ENCODE measurements at regions not wholly inside any gene's neighbourhood (a gene's known extent, or its start where the extent isn't known, plus 50 kb on each side); places are given as distances from the start of the nearest gene placed in this dataset.

- TF ChIP-seq EZH2phosphoT487 (IDR thresholded peaks at IDR 0.05; ENCODE audit: low read length) (no peak), EZH2 (optimal IDR thresholded peaks at IDR 0.05; ENCODE audit: low read depth, low read length) (no peak), CTCF (IDR thresholded peaks at IDR 0.05; ENCODE audit: low read length) (no peak)
- Histone ChIP-seq H3K4me1 (ENCODE audit: low read length) (no peaks in the 10 kb centered on the region), H3K27ac (ENCODE audit: low read length) (no peak overlapping the region), H3K36me3 (replicated peaks; ENCODE audit: insufficient read depth, low read length) (no peaks in the 10 kb centered on the region), H4K20me1 (ENCODE audit: insufficient read depth, low read length) (no peaks in the 10 kb centered on the region), H3K4me2 (ENCODE audit: low read depth, low read length) (no peak overlapping the region), H2AFZ (ENCODE audit: low read length) (no peak overlapping the region), H3K9me2 (replicated peaks; ENCODE audit: insufficient read depth, low read length) (no peaks in the 10 kb centered on the region), H3K9me3 (replicated peaks; ENCODE audit: insufficient read depth, low read length) (no peaks in the 10 kb centered on the region), H3K27me3 (replicated peaks; ENCODE audit: insufficient read depth, low read length) (no peaks in the 10 kb centered on the region), H3K79me2 (ENCODE audit: low read length) (no peaks in the 10 kb centered on the region), H3K4me3 (ENCODE audit: low read length) (no peak overlapping the region), H3F3A (ENCODE audit: insufficient read depth, low read length) (no peaks in the 10 kb centered on the region), H3K9ac (ENCODE audit: low read length) (no peak overlapping the region)
- no peak for DNase-seq
Observed at GRCh38 chr20:41877911-41878310, 259.7 kb upstream of the CHD6 start.

DNA sequence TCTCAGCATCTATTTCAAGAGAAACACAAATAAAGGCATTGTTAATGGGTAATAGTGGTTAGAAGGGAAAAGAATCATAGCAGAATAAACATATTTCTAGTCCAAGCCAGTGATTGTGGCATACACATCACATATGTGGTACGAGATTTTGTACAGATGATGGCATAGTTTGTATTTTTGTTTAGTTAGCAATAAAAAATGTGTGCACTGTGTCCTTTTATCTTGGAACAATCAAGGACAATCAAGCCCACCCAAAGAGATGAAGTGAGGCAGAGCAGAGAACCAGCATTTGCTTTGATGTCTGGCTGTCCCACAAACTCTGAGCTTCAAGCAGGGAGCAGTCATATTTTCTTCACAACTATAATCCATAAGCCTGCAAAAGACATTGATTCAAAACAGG is 256.5 kb upstream of the CHD6 start:
- H3K4me3 ChIP-seq (ENCODE audit: low read length): no peak overlapping the region
- TF ChIP-seq CTCF (IDR thresholded peaks at IDR 0.05; ENCODE audit: low read length) (no peak), EZH2phosphoT487 (IDR thresholded peaks at IDR 0.05; ENCODE audit: low read length) (no peak), EZH2 (optimal IDR thresholded peaks at IDR 0.05; ENCODE audit: low read depth, low read length) (no peak)

DNA sequence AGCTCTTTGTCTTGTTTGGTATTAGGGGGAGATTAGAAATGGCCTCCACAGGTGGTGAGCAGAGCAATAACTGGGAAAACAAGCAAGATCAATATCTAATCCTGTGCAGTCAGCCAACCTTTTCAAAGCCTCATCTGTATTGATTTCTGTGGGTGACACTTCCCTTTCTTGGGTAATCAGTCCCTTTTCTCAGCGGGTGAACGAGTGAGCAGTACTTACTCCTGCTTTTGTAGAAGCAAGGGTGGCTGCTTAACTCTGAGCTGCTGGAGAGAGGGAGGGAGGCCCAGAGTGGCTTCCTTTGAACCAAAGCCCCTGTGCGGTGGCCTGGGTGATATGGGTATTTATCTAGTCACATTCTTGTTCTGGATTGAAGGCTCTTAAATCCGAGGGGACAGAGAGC is 254.8 kb upstream of the CHD6 start:
- Histone ChIP-seq H3K4me3 (ENCODE audit: low read length) (no peak overlapping the region), H2AFZ (ENCODE audit: low read length) (no peak overlapping the region), H3K36me3 (replicated peaks; ENCODE audit: insufficient read depth, low read length) (no peaks in the 10 kb centered on the region), H3K9me3 (replicated peaks; ENCODE audit: insufficient read depth, low read length) (no peaks in the 10 kb centered on the region), H3K9ac (ENCODE audit: low read length) (no peak overlapping the region), H3K79me2 (ENCODE audit: low read length) (no peaks in the 10 kb centered on the region), H3K27ac (ENCODE audit: low read length) (no peak overlapping the region), H3K9me2 (replicated peaks; ENCODE audit: insufficient read depth, low read length) (no peaks in the 10 kb centered on the region), H4K20me1 (ENCODE audit: insufficient read depth, low read length) (no peaks in the 10 kb centered on the region), H3F3A (ENCODE audit: insufficient read depth, low read length) (no peaks in the 10 kb centered on the region), H3K27me3 (replicated peaks; ENCODE audit: insufficient read depth, low read length) (no peaks in the 10 kb centered on the region), H3K4me1 (ENCODE audit: low read length) (no peaks in the 10 kb centered on the region), H3K4me2 (ENCODE audit: low read depth, low read length) (no peak overlapping the region)
- TF ChIP-seq EZH2phosphoT487 (IDR thresholded peaks at IDR 0.05; ENCODE audit: low read length) (no peak), CTCF (IDR thresholded peaks at IDR 0.05; ENCODE audit: low read length) (no peak), EZH2 (optimal IDR thresholded peaks at IDR 0.05; ENCODE audit: low read depth, low read length) (no peak)
- no peak for DNase-seq

More for the DNA sequence above, 256.5 kb upstream of the CHD6 start:
- no peak overlapping the region for H3K4me2 ChIP-seq (ENCODE audit: low read depth, low read length)
- no peaks in the 10 kb centered on the region for H3K27me3 ChIP-seq (replicated peaks; ENCODE audit: insufficient read depth, low read length)
- H3K9ac ChIP-seq (ENCODE audit: low read length): no peak overlapping the region
- DNase-seq: no peak
- H3K27ac ChIP-seq (ENCODE audit: low read length): no peak overlapping the region
- no peaks in the 10 kb centered on the region for H3K9me2 ChIP-seq (replicated peaks; ENCODE audit: insufficient read depth, low read length)
- H4K20me1 ChIP-seq (ENCODE audit: insufficient read depth, low read length): no peaks in the 10 kb centered on the region
- no peaks in the 10 kb centered on the region for H3F3A ChIP-seq (ENCODE audit: insufficient read depth, low read length)
- H3K4me1 ChIP-seq (ENCODE audit: low read length): no peaks in the 10 kb centered on the region
- no peak overlapping the region for H2AFZ ChIP-seq (ENCODE audit: low read length)
- H3K36me3 ChIP-seq (replicated peaks; ENCODE audit: insufficient read depth, low read length): no peaks in the 10 kb centered on the region
- no peaks in the 10 kb centered on the region for H3K79me2 ChIP-seq (ENCODE audit: low read length)
- H3K9me3 ChIP-seq (replicated peaks; ENCODE audit: insufficient read depth, low read length): no peaks in the 10 kb centered on the region
